VCaP (cell line): ENCODE measurements at regions not wholly inside any gene's neighbourhood (a gene's known extent, or its start where the extent isn't known, plus 50 kb on each side); places are given as distances from the start of the nearest gene placed in this dataset.
"Not testable (repeated sequence)": the region's sequence is repeated elsewhere in the genome, so short reads cannot be mapped to it uniquely, and the experiment has no call there.

Experiments used
- H3K27ac ChIP-seq: fragments of 450-650 bp; 2 replicates; pipeline ENCODE4 v1.5.1; 2017
- TF ChIP-seq, protein P1 (sequence below): fragments of 450-650 bp; conservative IDR thresholded peaks from 2 replicates; pipeline ENCODE4 v1.5.1; 2017; ENCODE audit warnings: mild to moderate bottlenecking, moderate library complexity

DNA sequence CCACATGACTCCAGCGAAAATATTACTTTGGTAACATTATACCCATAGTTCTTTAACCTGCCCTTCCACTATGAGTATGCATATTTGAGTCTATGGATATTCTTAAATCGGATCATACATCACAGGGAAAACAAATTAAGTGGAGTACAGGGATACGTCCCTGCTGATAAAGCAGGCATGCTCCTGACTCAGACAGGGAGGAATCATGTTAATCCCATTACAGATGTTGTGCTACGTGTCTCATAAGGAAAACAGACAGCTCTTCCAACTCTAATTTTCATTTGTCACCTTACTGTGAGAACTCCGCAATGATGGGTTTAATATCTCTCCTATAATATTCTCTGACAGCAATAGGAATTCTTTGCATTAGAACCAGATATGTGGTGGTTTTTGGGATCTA, 469.5 kb upstream of the POM121L12 start:
- TF ChIP-seq, protein P1, sequence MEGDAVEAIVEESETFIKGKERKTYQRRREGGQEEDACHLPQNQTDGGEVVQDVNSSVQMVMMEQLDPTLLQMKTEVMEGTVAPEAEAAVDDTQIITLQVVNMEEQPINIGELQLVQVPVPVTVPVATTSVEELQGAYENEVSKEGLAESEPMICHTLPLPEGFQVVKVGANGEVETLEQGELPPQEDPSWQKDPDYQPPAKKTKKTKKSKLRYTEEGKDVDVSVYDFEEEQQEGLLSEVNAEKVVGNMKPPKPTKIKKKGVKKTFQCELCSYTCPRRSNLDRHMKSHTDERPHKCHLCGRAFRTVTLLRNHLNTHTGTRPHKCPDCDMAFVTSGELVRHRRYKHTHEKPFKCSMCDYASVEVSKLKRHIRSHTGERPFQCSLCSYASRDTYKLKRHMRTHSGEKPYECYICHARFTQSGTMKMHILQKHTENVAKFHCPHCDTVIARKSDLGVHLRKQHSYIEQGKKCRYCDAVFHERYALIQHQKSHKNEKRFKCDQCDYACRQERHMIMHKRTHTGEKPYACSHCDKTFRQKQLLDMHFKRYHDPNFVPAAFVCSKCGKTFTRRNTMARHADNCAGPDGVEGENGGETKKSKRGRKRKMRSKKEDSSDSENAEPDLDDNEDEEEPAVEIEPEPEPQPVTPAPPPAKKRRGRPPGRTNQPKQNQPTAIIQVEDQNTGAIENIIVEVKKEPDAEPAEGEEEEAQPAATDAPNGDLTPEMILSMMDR = no peak
- no peak overlapping the region for H3K27ac ChIP-seq

- no peak overlapping the region for H3K27ac ChIP-seq
- TF ChIP-seq, protein P1 = no peak
Measured at GRCh38 chr7:52555805-52556204, 479.6 kb upstream of the POM121L12 start.

- no peak overlapping the region for H3K27ac ChIP-seq
- TF ChIP-seq, protein P1 = no peak
Measured at GRCh38 chr7:52547308-52547910, 488.0 kb upstream of the POM121L12 start.

DNA sequence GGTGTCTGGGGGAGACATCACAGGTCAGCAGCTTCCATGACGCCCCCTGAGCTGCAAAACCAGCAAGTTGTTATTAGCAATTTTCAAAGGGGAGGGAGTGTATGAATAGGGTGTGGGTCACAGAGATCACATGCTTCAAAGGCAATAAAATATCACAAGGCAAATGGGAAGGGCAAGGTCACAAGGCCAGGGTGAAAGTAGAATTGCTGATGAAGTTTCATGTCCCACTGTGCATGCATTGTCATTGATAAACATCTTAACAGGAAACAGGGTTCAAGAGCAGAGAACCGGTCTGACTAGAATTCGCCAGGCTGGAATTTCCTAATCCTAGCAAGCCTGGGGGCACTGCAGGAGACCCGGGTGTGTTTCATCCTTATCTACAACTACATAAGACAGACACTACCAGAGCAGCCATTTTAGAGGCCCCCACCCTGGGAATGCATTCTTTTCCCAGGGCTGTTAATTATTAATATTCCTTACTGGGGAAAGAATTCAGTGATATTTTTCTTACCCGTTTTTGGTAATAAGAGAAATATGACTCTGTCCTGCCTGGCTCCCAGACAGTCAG, 494.2 kb upstream of the POM121L12 start:
- H3K27ac ChIP-seq = not testable (repeated sequence)

DNA sequence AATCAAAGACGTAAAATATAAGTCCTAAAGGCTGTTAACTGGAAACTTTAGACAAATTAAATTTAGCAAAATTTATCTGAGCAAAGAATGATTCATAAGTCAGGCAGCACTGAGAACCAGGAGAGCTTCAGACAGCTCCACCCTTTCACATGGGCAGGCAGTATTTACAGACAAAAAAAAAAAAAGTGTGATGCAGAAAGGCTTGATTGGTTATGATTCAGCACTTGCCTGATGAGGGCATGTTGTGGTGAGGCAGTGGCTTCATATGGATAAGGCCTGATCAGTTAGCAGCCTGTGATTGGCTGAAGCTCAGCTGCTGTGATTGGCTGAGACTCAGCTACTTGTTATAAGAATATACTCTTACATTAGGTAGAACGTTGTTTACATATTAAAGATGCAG, 495.4 kb upstream of the POM121L12 start:
- H3K27ac ChIP-seq = no peak overlapping the region
- TF ChIP-seq, protein P1 = no peak

DNA sequence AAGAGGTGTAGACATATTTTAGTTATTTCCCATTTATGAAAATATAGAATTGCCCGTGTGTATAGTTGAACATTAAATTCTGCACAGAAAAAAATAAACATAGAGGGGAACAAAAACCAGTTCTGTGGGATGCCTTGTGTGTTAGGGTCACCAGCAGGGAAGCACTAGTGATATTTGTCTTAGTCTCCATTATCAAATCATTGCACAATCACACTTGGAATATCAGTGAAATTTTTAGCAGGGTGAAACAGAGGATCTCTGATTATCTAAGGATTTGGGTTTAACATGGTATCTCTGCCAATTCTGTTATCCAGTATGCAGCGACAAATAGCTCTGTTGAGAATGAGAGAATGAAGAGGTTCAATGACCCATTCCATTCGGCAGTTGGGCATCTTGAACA, 496.0 kb upstream of the POM121L12 start:
- TF ChIP-seq, protein P1 = no peak

DNA sequence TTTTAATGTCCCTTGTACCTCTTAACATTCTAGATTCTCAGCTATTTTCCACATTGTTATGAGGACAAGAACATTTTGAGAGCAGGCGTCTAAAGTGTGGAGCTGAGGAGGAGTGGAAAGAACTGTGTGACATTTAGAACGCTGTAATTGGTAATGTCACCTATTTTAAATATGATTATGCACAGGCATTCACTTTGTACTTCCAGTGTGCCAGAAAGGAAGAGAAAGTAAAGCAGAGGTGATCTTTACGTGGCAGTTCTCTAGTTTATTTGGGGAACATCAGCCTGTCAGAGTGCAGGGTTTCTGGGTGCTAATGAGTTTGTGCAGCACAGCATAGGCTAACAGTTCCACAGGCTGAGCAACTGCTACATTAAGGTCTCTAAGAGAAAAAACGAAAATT, 498.4 kb upstream of the POM121L12 start:
- TF ChIP-seq, protein P1 = no peak
- H3K27ac ChIP-seq = no peak overlapping the region

More for the DNA sequence above, 496.0 kb upstream of the POM121L12 start:
- H3K27ac ChIP-seq = no peak overlapping the region

DNA sequence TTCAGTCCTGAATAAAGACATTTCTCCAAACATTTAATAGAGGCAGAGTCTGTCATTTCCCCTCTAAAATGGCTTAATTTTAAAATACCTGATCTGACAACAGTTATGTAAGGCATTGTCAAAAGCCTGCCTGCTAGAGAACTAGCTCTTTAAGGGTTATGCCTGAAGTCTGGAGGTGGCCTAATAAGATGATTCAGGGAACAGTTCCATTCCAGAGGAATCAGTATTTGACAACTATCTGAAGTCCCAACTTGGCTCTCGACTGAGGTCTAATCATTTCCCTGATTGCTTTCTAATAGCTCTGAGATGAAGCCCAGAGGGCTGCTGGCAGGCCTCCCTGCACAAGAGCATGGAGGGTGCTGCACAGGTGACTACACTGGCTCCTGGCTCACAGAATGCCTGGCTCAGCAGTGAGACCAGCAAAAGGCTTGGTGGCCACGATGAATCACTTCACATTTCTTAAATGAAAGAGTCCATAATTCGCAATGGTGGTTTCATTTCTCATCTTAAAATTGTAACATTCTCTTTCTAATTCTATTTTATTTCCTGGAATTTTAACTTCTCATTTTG, 509.6 kb upstream of the POM121L12 start:
- H3K27ac ChIP-seq = no peak overlapping the region
- TF ChIP-seq, protein P1 = no peak
